Esophagus (tissue), 2 donors: ENCODE measurements at regions not wholly inside any gene's neighbourhood (a gene's known extent, or its start where the extent isn't known, plus 50 kb on each side); places are given as distances from the start of the nearest gene placed in this dataset.
A peak's percentile ranks its signal among the peaks of the same experiment; 100 is the strongest.

Experiments
- H3K27ac ChIP-seq, 2 donors: one replicate each; pipeline ENCODE4 v1.5.1; 2013; ENCODE audit warnings: low read depth in 2 of 2, mild to moderate bottlenecking in 2 of 2, inconsistent platforms in 1 of 2, low read length in 1 of 2, moderate library complexity in 1 of 2
- H3K27me3 ChIP-seq, 2 donors: one replicate each; pipeline ENCODE4 v1.6.1; 2013; ENCODE audit warnings: low read length in 2 of 2, control low read depth in 1 of 2, mild to moderate bottlenecking in 1 of 2; ENCODE audit not compliant: insufficient read depth in 2 of 2, control insufficient read depth in 1 of 2
- H3K36me3 ChIP-seq, 2 donors: one replicate each; pipeline ENCODE4 v1.6.1; 2013; ENCODE audit warnings: low read length in 1 of 2; ENCODE audit not compliant: control insufficient read depth in 2 of 2, insufficient read depth in 2 of 2
- H3K4me1 ChIP-seq, 2 donors: one replicate each; pipeline ENCODE4 v1.6.1; 2013; ENCODE audit warnings: low read length in 1 of 2; ENCODE audit not compliant: control insufficient read depth in 2 of 2, insufficient read depth in 2 of 2
- H3K4me3 ChIP-seq, 2 donors: one replicate each; pipeline ENCODE4 v1.5.1; 2013; ENCODE audit warnings: low read length in 2 of 2, mild to moderate bottlenecking in 2 of 2, low read depth in 1 of 2, moderate library complexity in 1 of 2
- H3K9me3 ChIP-seq, 2 donors: one replicate each; pipeline ENCODE4 v1.6.1; 2013; ENCODE audit warnings: mild to moderate bottlenecking in 2 of 2, low read depth in 1 of 2, low read length in 1 of 2, moderate library complexity in 1 of 2; ENCODE audit not compliant: control insufficient read depth in 2 of 2, insufficient read depth in 1 of 2
- WGBS, 2 donors: extraction: QIAGEN DNeasy Blood & Tissue Kit; methylation state at CpG; one replicate each; pipeline ENCODE4 v1.1.7; 2013; 5-methylcytosine and 5-hydroxymethylcytosine counted together
- donor health status: healthy with polysubstance abuse.
- donor health status: Bipolar disorder and iron deficiency.

- no peak overlapping the region for H3K27ac ChIP-seq
- H3K36me3 ChIP-seq = no peaks in the 10 kb centered on the region
- 83 to 90% methylated on average over 5 of the region's 5 CpGs for WGBS, 2 donors
- H3K9me3 ChIP-seq = no peaks in the 10 kb centered on the region
- no peaks in the 10 kb centered on the region for H3K27me3 ChIP-seq
- H3K4me3 ChIP-seq = no peak overlapping the region
- H3K4me1 ChIP-seq = no peaks in the 10 kb centered on the region
These were observed 52.7 kb upstream of the PELI1 start for GRCh38 chr2:64196963-64197362.

DNA sequence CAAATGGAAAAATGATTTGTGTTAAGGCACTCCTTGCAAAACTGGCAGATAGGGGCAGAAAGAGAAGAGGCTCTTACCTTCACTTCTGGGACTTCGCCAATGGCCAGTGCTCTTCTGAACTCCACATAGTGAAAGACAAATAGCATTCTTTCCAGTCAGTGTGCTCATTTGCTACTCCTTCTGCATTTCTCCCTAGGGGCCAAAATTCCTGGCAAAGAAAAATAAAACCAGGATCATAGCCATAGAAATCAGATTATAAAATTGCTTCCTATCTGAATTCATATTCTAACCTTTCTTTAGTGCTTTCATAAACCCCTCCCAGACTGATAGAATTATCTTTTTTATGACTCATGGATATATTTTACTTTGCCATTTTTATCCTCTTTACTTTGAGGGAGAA, 56.9 kb upstream of the PELI1 start:
- no peaks in the 10 kb centered on the region for H3K9me3 ChIP-seq
- no peaks in the 10 kb centered on the region for H3K36me3 ChIP-seq
- peaks cover 0 to 5% of the 10 kb centered on the region in 2 donors for H3K4me1 ChIP-seq
- WGBS, 2 donors = 74 to 78% methylated on average over 1 of the region's 1 CpG
- H3K27ac ChIP-seq = no peak overlapping the region
- H3K27me3 ChIP-seq = no peaks in the 10 kb centered on the region
- no peak overlapping the region for H3K4me3 ChIP-seq

GRCh38 chr2:64202206-64202845, 58.1 kb upstream of the PELI1 start:
- H3K4me3 ChIP-seq = no peak overlapping the region
- WGBS, 2 donors = 23 to 32% methylated on average over 4 of the region's 4 CpGs

GRCh38 chr2:64203131-64203857, 59.1 kb upstream of the PELI1 start:
- H3K4me1 ChIP-seq = peaks cover 0 to 5% of the 10 kb centered on the region in 2 donors
- H3K27ac ChIP-seq = peak overlapping the region; percentile 91 to 92
- WGBS, 2 donors = 44 to 57% methylated on average over 4 of the region's 4 CpGs
- H3K4me3 ChIP-seq = no peak overlapping the region
- H3K36me3 ChIP-seq = no peaks in the 10 kb centered on the region
- H3K27me3 ChIP-seq = no peaks in the 10 kb centered on the region
- H3K9me3 ChIP-seq = no peaks in the 10 kb centered on the region

More at GRCh38 chr2:64202206-64202845, 58.1 kb upstream of the PELI1 start:
- Histone ChIP-seq H3K27ac (peak overlapping the region in 1 of 2 donors; percentile 18), H3K9me3 (no peaks in the 10 kb centered on the region), H3K4me1 (peaks cover 0 to 5% of the 10 kb centered on the region in 2 donors), H3K27me3 (no peaks in the 10 kb centered on the region), H3K36me3 (no peaks in the 10 kb centered on the region)

GRCh38 chr2:64203858-64204632, 59.8 kb upstream of the PELI1 start:
- Histone ChIP-seq H3K4me1 (peaks cover 0 to 8% of the 10 kb centered on the region in 2 donors), H3K27me3 (no peaks in the 10 kb centered on the region), H3K27ac (peak overlapping the region; percentile 91 to 92), H3K4me3 (peak overlapping the region in 1 of 2 donors; percentile 7), H3K9me3 (no peaks in the 10 kb centered on the region), H3K36me3 (no peaks in the 10 kb centered on the region)
- 11 to 26% methylated on average over 12 of the region's 12 CpGs for WGBS, 2 donors

- Histone ChIP-seq H3K9me3 (no peaks in the 10 kb centered on the region), H3K27me3 (no peaks in the 10 kb centered on the region), H3K27ac (peak overlapping the region; percentile 40 to 92), H3K36me3 (no peaks in the 10 kb centered on the region), H3K4me3 (no peak overlapping the region), H3K4me1 (peaks cover 0 to 8% of the 10 kb centered on the region in 2 donors)
- WGBS, 2 donors = 74 to 77% methylated on average over 6 of the region's 6 CpGs
These were observed 60.5 kb upstream of the PELI1 start for GRCh38 chr2:64204703-64205102.

DNA sequence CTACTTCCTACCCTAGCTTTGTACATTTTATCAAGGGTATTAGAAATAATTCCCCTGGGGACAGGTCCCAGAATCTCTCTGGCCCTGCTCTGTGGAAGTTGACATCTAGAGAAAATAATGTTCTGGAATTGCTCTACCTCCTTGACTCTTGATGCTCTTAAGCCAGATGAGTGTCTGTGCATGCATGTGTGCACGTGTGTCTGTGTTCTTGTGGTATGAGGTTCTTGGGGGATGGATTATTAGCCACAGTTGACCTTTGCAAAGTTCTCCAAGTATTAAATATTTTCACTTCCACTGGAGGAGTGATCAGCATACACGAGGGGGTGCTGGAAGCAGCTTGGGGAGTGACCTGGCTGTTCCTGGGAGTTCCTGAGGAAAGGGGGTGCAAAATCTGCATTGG, 61.2 kb upstream of the PELI1 start:
- no peaks in the 10 kb centered on the region for H3K36me3 ChIP-seq
- no peak overlapping the region for H3K4me3 ChIP-seq
- 58 to 74% methylated on average over 2 of the region's 2 CpGs for WGBS, 2 donors
- no peak overlapping the region for H3K27ac ChIP-seq
- no peaks in the 10 kb centered on the region for H3K9me3 ChIP-seq
- no peaks in the 10 kb centered on the region for H3K27me3 ChIP-seq
- H3K4me1 ChIP-seq = peaks cover 0 to 8% of the 10 kb centered on the region in 2 donors

DNA sequence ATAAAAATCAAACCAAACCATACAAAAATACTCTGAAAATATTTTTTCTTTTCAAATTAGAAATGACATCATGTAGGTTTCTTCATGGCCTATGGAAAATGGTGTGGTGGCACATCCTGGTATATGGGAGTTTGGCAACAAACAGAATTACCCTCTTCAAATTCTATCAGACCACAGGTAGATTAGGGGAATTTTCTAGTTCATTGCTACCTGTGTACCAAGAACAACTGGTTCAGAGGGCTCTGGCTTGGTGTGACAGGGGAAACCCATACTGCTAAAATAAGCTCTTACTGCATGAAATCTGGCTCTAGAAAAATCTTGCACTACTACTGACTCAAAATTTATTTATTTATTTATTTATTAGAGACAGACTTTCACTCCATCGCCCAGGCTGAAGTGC, 63.4 kb upstream of the PELI1 start:
- H3K27me3 ChIP-seq = no peaks in the 10 kb centered on the region
- H3K27ac ChIP-seq = no peak overlapping the region
- WGBS, 2 donors = 87 to 91% methylated on average over 1 of the region's 1 CpG
- H3K36me3 ChIP-seq = no peaks in the 10 kb centered on the region
- H3K4me3 ChIP-seq = no peak overlapping the region
- no peaks in the 10 kb centered on the region for H3K9me3 ChIP-seq
- peaks cover 0 to 11% of the 10 kb centered on the region in 2 donors for H3K4me1 ChIP-seq

GRCh38 chr2:64210816-64211215, 66.6 kb upstream of the PELI1 start:
- Histone ChIP-seq H3K27ac (peak overlapping the region; percentile 86 to 94), H3K36me3 (no peaks in the 10 kb centered on the region), H3K4me3 (no peak overlapping the region), H3K27me3 (no peaks in the 10 kb centered on the region), H3K9me3 (no peaks in the 10 kb centered on the region), H3K4me1 (peaks cover 0 to 8% of the 10 kb centered on the region in 2 donors)
- WGBS, 2 donors = 49 to 74% methylated on average over 3 of the region's 3 CpGs
